ENCODE measurements at regions not wholly inside any gene's neighbourhood (a gene's known extent, or its start where the extent isn't known, plus 50 kb on each side); places are given as distances from the start of the nearest gene placed in this dataset.

DNA sequence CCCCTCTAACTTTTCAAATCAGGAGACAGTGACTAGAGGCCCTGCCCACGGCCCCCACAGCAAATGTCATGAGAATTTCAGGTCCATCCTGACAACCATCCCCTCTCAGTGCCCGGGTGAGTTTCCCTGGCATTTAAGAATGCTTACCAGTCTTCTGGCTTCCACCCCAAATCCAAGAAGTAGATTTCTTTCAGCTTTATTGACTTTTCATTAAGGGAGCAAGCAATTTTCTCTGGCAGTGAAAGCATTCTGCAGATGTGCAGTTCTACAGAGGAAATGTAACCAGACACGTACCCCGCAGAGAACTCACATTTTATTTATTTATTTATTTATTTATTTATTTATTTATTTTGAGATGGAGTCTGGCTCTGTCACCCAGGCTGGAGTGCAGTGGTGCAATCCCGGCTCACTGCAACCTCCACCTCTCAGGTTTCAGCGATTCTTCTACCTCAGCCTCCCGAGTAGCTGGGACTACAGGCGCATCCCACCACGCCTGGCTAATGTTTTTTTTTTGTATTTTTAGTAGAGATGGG is 120.9 kb upstream of the KCTD7 start:
- ATAC-seq (no peak), DNase-seq (no peak)
- H3K9me2 ChIP-seq (replicated peaks; ENCODE audit: low read length): no peaks in the 10 kb centered on the region
- H3K4me3 ChIP-seq (ENCODE audit: low read length): no peak overlapping the region
- H4K20me1 ChIP-seq (ENCODE audit: low read length): no peaks in the 10 kb centered on the region
- CTCF ChIA-PET: no interaction called here
- no peaks in the 10 kb centered on the region for H3K36me3 ChIP-seq (ENCODE audit: low read depth, low read length)
- TF ChIP-seq EZH2phosphoT487 (IDR thresholded peaks at IDR 0.05; ENCODE audit: borderline replicate concordance, low read length): no peak
- no peak for TF ChIP-seq CTCF (conservative IDR thresholded peaks at IDR 0.05; ENCODE audit: low read depth, low read length)
- no peak for TF ChIP-seq EZH2 (IDR thresholded peaks at IDR 0.05; ENCODE audit: low read length, unreplicated experiment)
- H3F3A ChIP-seq (ENCODE audit: low read length, unreplicated experiment): no peaks in the 10 kb centered on the region
- H3K4me2 ChIP-seq (ENCODE audit: low read length): no peak overlapping the region
- BruUV-seq (replicated peaks): no TSS peak
- H2AFZ ChIP-seq (ENCODE audit: low read length): no peak overlapping the region
- H3K27ac ChIP-seq (ENCODE audit: low read length): no peak overlapping the region
- H3K4me1 ChIP-seq (ENCODE audit: insufficient read depth, low read length): no peaks in the 10 kb centered on the region
- POLR2A ChIA-PET (ENCODE audit: unreplicated experiment): no interaction called here
- no peaks in the 10 kb centered on the region for H3K27me3 ChIP-seq (ENCODE audit: low read length)
- intact Hi-C loops (cut with micrococcal nuclease): no loop called here
- no peak overlapping the region for H3K9ac ChIP-seq (ENCODE audit: low read length)
- no peaks in the 10 kb centered on the region for H3K9me3 ChIP-seq (ENCODE audit: low read length)
- no peaks in the 10 kb centered on the region for H3K79me2 ChIP-seq (ENCODE audit: low read length)

DNA sequence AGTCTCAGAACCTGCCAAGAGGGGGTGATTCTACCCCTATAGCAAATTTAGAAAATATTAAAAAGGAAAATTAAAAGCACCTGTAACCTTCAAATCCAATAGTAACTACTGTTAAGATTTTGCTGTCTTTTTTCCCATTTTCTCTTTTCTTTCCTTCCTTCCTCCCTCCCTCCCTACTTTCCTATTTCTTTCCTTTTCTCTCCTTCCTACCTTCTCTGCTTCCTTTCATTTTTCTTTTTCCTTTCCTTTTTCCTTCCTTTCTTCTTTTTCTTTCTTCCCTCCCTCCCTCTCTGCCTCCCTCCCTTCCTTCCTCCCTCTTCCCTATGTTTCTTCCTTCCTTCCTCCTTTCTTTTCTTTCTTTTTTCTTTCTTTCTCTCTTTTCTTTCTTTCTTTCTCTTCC is 120.2 kb upstream of the KCTD7 start:
- no peaks in the 10 kb centered on the region for H3K9me2 ChIP-seq (replicated peaks; ENCODE audit: low read length)
- no peak overlapping the region for H2AFZ ChIP-seq (ENCODE audit: low read length)
- CTCF ChIA-PET: no interaction called here
- POLR2A ChIA-PET (ENCODE audit: unreplicated experiment): no interaction called here
- TF ChIP-seq EZH2phosphoT487 (IDR thresholded peaks at IDR 0.05; ENCODE audit: borderline replicate concordance, low read length): no peak
- TF ChIP-seq EZH2 (IDR thresholded peaks at IDR 0.05; ENCODE audit: low read length, unreplicated experiment): no peak
- no peak for TF ChIP-seq CTCF (conservative IDR thresholded peaks at IDR 0.05; ENCODE audit: low read depth, low read length)
- no peaks in the 10 kb centered on the region for H4K20me1 ChIP-seq (ENCODE audit: low read length)
- H3K79me2 ChIP-seq (ENCODE audit: low read length): no peaks in the 10 kb centered on the region
- no peaks in the 10 kb centered on the region for H3K9me3 ChIP-seq (ENCODE audit: low read length)
- no peaks in the 10 kb centered on the region for H3K36me3 ChIP-seq (ENCODE audit: low read depth, low read length)
- intact Hi-C loops (cut with micrococcal nuclease): no loop called here
- no peak overlapping the region for H3K9ac ChIP-seq (ENCODE audit: low read length)
- no peaks in the 10 kb centered on the region for H3F3A ChIP-seq (ENCODE audit: low read length, unreplicated experiment)
- no peak for DNase-seq
- H3K4me2 ChIP-seq (ENCODE audit: low read length): no peak overlapping the region
- BruUV-seq (replicated peaks): no TSS peak
- no peak for ATAC-seq
- no peaks in the 10 kb centered on the region for H3K27me3 ChIP-seq (ENCODE audit: low read length)
- H3K4me1 ChIP-seq (ENCODE audit: insufficient read depth, low read length): no peaks in the 10 kb centered on the region
- H3K27ac ChIP-seq (ENCODE audit: low read length): no peak overlapping the region
- H3K4me3 ChIP-seq (ENCODE audit: low read length): no peak overlapping the region

- Histone ChIP-seq H3K79me2 (ENCODE audit: low read length) (no peaks in the 10 kb centered on the region), H3K4me1 (ENCODE audit: insufficient read depth, low read length) (no peaks in the 10 kb centered on the region), H3K9me2 (replicated peaks; ENCODE audit: low read length) (no peaks in the 10 kb centered on the region), H3K9me3 (ENCODE audit: low read length) (no peaks in the 10 kb centered on the region), H3K4me3 (ENCODE audit: low read length) (no peak overlapping the region), H3K27me3 (ENCODE audit: low read length) (no peaks in the 10 kb centered on the region), H3K27ac (ENCODE audit: low read length) (no peak overlapping the region), H2AFZ (ENCODE audit: low read length) (no peak overlapping the region), H3F3A (ENCODE audit: low read length, unreplicated experiment) (no peaks in the 10 kb centered on the region), H4K20me1 (ENCODE audit: low read length) (no peaks in the 10 kb centered on the region), H3K4me2 (ENCODE audit: low read length) (no peak overlapping the region), H3K36me3 (ENCODE audit: low read depth, low read length) (no peaks in the 10 kb centered on the region), H3K9ac (ENCODE audit: low read length) (no peak overlapping the region)
- CTCF ChIA-PET: no interaction called here
- TF ChIP-seq EZH2phosphoT487 (IDR thresholded peaks at IDR 0.05; ENCODE audit: borderline replicate concordance, low read length) (no peak), EZH2 (IDR thresholded peaks at IDR 0.05; ENCODE audit: low read length, unreplicated experiment) (no peak), CTCF (conservative IDR thresholded peaks at IDR 0.05; ENCODE audit: low read depth, low read length) (no peak)
- ATAC-seq: no peak
- intact Hi-C loops (cut with micrococcal nuclease): no loop called here
- POLR2A ChIA-PET (ENCODE audit: unreplicated experiment): no interaction called here
- DNase-seq: no peak
- BruUV-seq (replicated peaks): no TSS peak
Observed at GRCh38 chr7:66514050-66514449, 114.6 kb upstream of the KCTD7 start.
